ENCODE measurements at regions not wholly inside any gene's neighbourhood (a gene's known extent, or its start where the extent isn't known, plus 50 kb on each side); places are given as distances from the start of the nearest gene placed in this dataset.
"Not testable (repeated sequence)": the region's sequence is repeated elsewhere in the genome, so short reads cannot be mapped to it uniquely, and the experiment has no call there.

DNA sequence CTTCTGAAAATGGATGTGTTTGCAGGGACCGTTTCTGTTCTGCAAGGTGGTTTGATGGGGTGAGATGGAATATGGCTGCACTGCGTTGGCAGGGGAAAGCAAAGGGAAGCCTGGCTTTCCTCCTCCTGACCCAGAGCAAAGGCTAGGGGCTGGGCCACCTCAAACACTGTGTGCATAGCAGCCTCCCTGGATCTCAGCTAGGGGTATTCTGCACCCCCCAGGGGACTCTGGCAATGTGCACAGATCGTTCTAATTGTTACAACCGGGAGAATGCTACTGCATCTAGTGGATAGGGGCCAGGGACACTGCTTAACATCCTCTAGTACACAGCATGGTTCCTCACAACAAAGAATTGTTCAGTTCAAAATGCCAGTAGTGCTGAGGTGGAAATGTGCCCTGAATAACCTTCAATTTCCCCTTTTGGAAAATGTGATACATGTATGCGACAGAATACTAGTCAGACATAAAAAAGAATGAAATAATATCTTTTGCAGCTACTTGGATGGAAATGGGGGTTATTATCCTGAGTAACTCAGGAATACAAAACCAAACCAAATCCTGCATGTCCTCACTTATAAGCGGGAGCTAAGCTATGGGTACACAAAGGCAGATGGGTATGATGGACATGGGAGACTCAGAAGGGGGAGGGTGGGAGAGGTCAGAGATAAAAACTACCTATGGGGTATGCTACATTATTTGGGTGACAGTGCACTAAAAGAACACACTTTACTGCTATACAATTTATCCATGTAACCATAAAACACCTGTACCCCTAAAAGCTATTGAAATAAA lies 671.2 kb downstream of the UQCRFS1 start:
- Histone ChIP-seq H3K27ac (replicated peaks; ENCODE audit: low read length) (no peak overlapping the region), H4K8ac (ENCODE audit: low read depth, low read length) (peak overlapping the region; percentile 48), H3K4me3 (ENCODE audit: low read length in 2 of 2) (no peak overlapping the region), H3K27me3 (ENCODE audit: control insufficient read depth in 3 of 3, insufficient read depth in 3 of 3, low read depth in 1 of 3, low read length in 3 of 3) (no peaks in the 10 kb centered on the region), H4K91ac (ENCODE audit: low read depth, low read length, poor library complexity) (no peak overlapping the region), H3K9ac (ENCODE audit: low read depth, low read length, poor library complexity) (no peak overlapping the region), H3K4me2 (ENCODE audit: insufficient read depth, low read length, poor library complexity, severe bottlenecking) (no peak overlapping the region), H3K9me3 (replicated peaks in 1 of 2; ENCODE audit: control insufficient read depth in 2 of 2, insufficient read depth in 1 of 2, low read depth in 1 of 2, low read length in 2 of 2) (peaks cover 0 to 3% of the 10 kb centered on the region in 2 donors), H2BK12ac (ENCODE audit: low read length) (no peak overlapping the region), H3K14ac (ENCODE audit: low read length) (no peak overlapping the region), H3K23ac (ENCODE audit: low read depth, low read length, poor library complexity) (no peak overlapping the region), H2BK15ac (ENCODE audit: low read length) (no peak overlapping the region), H2BK120ac (ENCODE audit: low read depth, low read length) (no peak overlapping the region), H3K4me1 (ENCODE audit: control insufficient read depth in 2 of 2, insufficient read depth in 1 of 2, low read depth in 1 of 2, low read length in 2 of 2) (peaks cover 0 to 1% of the 10 kb centered on the region in 2 donors), H2BK5ac (ENCODE audit: low read length) (no peak overlapping the region), H2AFZ (ENCODE audit: low read length) (no peak overlapping the region), H2AK5ac (ENCODE audit: low read depth, low read length) (no peak overlapping the region), H3K36me3 (replicated peaks in 1 of 2; ENCODE audit: control insufficient read depth in 2 of 2, insufficient read depth in 2 of 2, low read length in 2 of 2) (no peaks in the 10 kb centered on the region), H3K79me1 (ENCODE audit: low read depth, low read length) (no peaks in the 10 kb centered on the region), H3K4ac (ENCODE audit: low read length) (no peak overlapping the region), H3K18ac (ENCODE audit: low read length) (peak overlapping the region; percentile 77)
- DNase-seq (ENCODE audit: low spot score): no peak
- no CpG with 5 or more reads among the region's 6 CpGs for WGBS, 2 donors (ENCODE audit: extremely low coverage in 2 of 2, insufficient read length in 2 of 2, insufficient replicate concordance in 1 of 2)

DNA sequence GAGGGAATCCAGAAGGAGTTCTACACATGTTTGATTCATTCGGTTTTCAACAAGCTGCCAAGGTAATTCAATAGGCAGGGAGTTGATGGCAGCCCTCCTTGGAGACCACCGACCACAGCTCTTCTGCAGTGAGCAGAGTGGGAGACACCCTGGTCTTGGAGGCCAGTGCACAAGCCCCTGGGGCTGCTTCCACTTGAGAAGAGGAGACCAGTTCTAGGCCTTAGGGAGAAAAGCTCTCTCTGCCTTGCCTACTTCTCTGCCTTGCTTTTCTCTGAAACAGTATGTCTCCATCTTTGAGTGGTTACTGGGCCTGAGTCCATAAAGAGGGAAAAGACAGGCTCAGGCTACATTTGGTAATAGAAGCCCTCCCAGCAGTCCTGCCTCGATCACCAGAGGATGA lies 671.9 kb downstream of the UQCRFS1 start:
- no peak for DNase-seq (ENCODE audit: low spot score)
- Histone ChIP-seq H2AK5ac (ENCODE audit: low read depth, low read length) (no peak overlapping the region), H3K9ac (ENCODE audit: low read depth, low read length, poor library complexity) (no peak overlapping the region), H4K8ac (ENCODE audit: low read depth, low read length) (no peak overlapping the region), H3K4me3 (ENCODE audit: low read length in 2 of 2) (no peak overlapping the region), H3K36me3 (replicated peaks in 1 of 2; ENCODE audit: control insufficient read depth in 2 of 2, insufficient read depth in 2 of 2, low read length in 2 of 2) (no peaks in the 10 kb centered on the region), H4K91ac (ENCODE audit: low read depth, low read length, poor library complexity) (no peak overlapping the region), H3K18ac (ENCODE audit: low read length) (no peak overlapping the region), H3K9me3 (replicated peaks in 1 of 2; ENCODE audit: control insufficient read depth in 2 of 2, insufficient read depth in 1 of 2, low read depth in 1 of 2, low read length in 2 of 2) (peaks cover 0 to 3% of the 10 kb centered on the region in 2 donors), H3K27ac (replicated peaks; ENCODE audit: low read length) (no peak overlapping the region), H3K23ac (ENCODE audit: low read depth, low read length, poor library complexity) (no peak overlapping the region), H3K4me2 (ENCODE audit: insufficient read depth, low read length, poor library complexity, severe bottlenecking) (no peak overlapping the region), H2BK120ac (ENCODE audit: low read depth, low read length) (no peak overlapping the region), H2BK5ac (ENCODE audit: low read length) (no peak overlapping the region), H3K14ac (ENCODE audit: low read length) (no peak overlapping the region), H2BK15ac (ENCODE audit: low read length) (no peak overlapping the region), H3K4me1 (ENCODE audit: control insufficient read depth in 2 of 2, insufficient read depth in 1 of 2, low read depth in 1 of 2, low read length in 2 of 2) (peaks cover 0 to 1% of the 10 kb centered on the region in 2 donors), H2AFZ (ENCODE audit: low read length) (no peak overlapping the region), H3K79me1 (ENCODE audit: low read depth, low read length) (no peaks in the 10 kb centered on the region), H2BK12ac (ENCODE audit: low read length) (no peak overlapping the region), H3K4ac (ENCODE audit: low read length) (no peak overlapping the region), H3K27me3 (ENCODE audit: control insufficient read depth in 3 of 3, insufficient read depth in 3 of 3, low read depth in 1 of 3, low read length in 3 of 3) (no peaks in the 10 kb centered on the region)
- WGBS, 2 donors (ENCODE audit: extremely low coverage in 2 of 2, insufficient read length in 2 of 2, insufficient replicate concordance in 1 of 2): no CpG with 5 or more reads among the region's 3 CpGs

DNA sequence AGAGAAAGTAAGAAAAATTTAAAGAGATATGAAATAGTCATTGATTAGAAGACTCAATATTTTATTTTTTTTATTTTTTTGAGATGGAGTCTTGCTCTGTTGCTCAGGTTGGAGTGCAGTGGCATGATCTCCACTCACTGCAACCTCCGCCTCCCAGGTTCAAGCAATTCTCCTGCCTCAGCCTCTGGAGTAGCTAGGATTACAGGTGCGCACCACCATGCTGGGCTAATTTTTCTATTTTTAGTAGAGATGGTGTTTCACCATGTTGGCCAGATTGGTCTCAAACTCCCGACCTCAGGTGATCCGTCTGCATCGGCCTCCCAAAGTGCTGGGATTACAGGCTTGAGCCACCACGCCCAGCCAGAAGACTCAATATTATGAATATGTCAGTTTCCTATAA lies 672.6 kb downstream of the UQCRFS1 start:
- not testable (repeated sequence) for H3K27ac ChIP-seq (replicated peaks; ENCODE audit: low read length); H2BK12ac ChIP-seq (ENCODE audit: low read length); H4K8ac ChIP-seq (ENCODE audit: low read depth, low read length); H3K4me3 ChIP-seq (ENCODE audit: low read length in 2 of 2); H2AK5ac ChIP-seq (ENCODE audit: low read depth, low read length); H3K9ac ChIP-seq (ENCODE audit: low read depth, low read length, poor library complexity); H3K18ac ChIP-seq (ENCODE audit: low read length); H3K23ac ChIP-seq (ENCODE audit: low read depth, low read length, poor library complexity); DNase-seq (ENCODE audit: low spot score); H2BK120ac ChIP-seq (ENCODE audit: low read depth, low read length); H2BK15ac ChIP-seq (ENCODE audit: low read length); H3K4me1 ChIP-seq (ENCODE audit: control insufficient read depth in 2 of 2, insufficient read depth in 1 of 2, low read depth in 1 of 2, low read length in 2 of 2); H3K4me2 ChIP-seq (ENCODE audit: insufficient read depth, low read length, poor library complexity, severe bottlenecking); H4K91ac ChIP-seq (ENCODE audit: low read depth, low read length, poor library complexity); H2AFZ ChIP-seq (ENCODE audit: low read length); H3K36me3 ChIP-seq (replicated peaks in 1 of 2; ENCODE audit: control insufficient read depth in 2 of 2, insufficient read depth in 2 of 2, low read length in 2 of 2); H3K4ac ChIP-seq (ENCODE audit: low read length); H2BK5ac ChIP-seq (ENCODE audit: low read length); H3K14ac ChIP-seq (ENCODE audit: low read length); H3K79me1 ChIP-seq (ENCODE audit: low read depth, low read length); H3K27me3 ChIP-seq (ENCODE audit: control insufficient read depth in 3 of 3, insufficient read depth in 3 of 3, low read depth in 1 of 3, low read length in 3 of 3); H3K9me3 ChIP-seq (replicated peaks in 1 of 2; ENCODE audit: control insufficient read depth in 2 of 2, insufficient read depth in 1 of 2, low read depth in 1 of 2, low read length in 2 of 2)
- WGBS, 2 donors (ENCODE audit: extremely low coverage in 2 of 2, insufficient read length in 2 of 2, insufficient replicate concordance in 1 of 2): no CpG with 5 or more reads among the region's 6 CpGs

DNA sequence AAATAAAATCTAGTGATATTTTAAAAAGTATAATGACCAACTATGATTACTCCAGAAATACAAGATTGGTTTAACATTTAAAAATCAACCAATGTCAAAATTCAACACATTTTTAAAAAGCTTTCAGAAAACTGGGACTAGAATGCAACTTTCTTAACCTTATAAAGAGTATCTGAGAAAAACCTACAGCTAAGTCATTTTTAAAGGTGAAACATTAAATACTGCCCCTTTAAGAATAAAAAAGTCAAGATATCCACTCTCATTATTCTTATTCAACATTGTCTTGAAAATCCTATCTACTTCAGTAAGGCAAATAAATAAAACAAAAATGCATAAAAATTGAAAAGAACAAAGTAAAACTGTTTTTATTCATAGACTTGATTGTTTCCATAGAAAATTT lies 673.2 kb downstream of the UQCRFS1 start:
- H3K27me3 ChIP-seq (ENCODE audit: control insufficient read depth in 3 of 3, insufficient read depth in 3 of 3, low read depth in 1 of 3, low read length in 3 of 3): no peaks in the 10 kb centered on the region

More for the DNA sequence above, 673.2 kb downstream of the UQCRFS1 start:
- H3K4me1 ChIP-seq (ENCODE audit: control insufficient read depth in 2 of 2, insufficient read depth in 1 of 2, low read depth in 1 of 2, low read length in 2 of 2): peaks cover 0 to 1% of the 10 kb centered on the region in 2 donors
- no peak overlapping the region for H2AFZ ChIP-seq (ENCODE audit: low read length)
- no peak overlapping the region for H2AK5ac ChIP-seq (ENCODE audit: low read depth, low read length)
- H2BK15ac ChIP-seq (ENCODE audit: low read length): no peak overlapping the region
- H3K36me3 ChIP-seq (replicated peaks in 1 of 2; ENCODE audit: control insufficient read depth in 2 of 2, insufficient read depth in 2 of 2, low read length in 2 of 2): no peaks in the 10 kb centered on the region
- H3K18ac ChIP-seq (ENCODE audit: low read length): no peak overlapping the region
- no peak overlapping the region for H4K8ac ChIP-seq (ENCODE audit: low read depth, low read length)
- no peak overlapping the region for H2BK120ac ChIP-seq (ENCODE audit: low read depth, low read length)
- no peak overlapping the region for H3K9ac ChIP-seq (ENCODE audit: low read depth, low read length, poor library complexity)
- peaks cover 0 to 3% of the 10 kb centered on the region in 2 donors for H3K9me3 ChIP-seq (replicated peaks in 1 of 2; ENCODE audit: control insufficient read depth in 2 of 2, insufficient read depth in 1 of 2, low read depth in 1 of 2, low read length in 2 of 2)
- H3K4ac ChIP-seq (ENCODE audit: low read length): no peak overlapping the region
- H3K14ac ChIP-seq (ENCODE audit: low read length): no peak overlapping the region
- H3K23ac ChIP-seq (ENCODE audit: low read depth, low read length, poor library complexity): no peak overlapping the region
- H3K79me1 ChIP-seq (ENCODE audit: low read depth, low read length): no peaks in the 10 kb centered on the region
- no peak overlapping the region for H3K4me2 ChIP-seq (ENCODE audit: insufficient read depth, low read length, poor library complexity, severe bottlenecking)
- H2BK5ac ChIP-seq (ENCODE audit: low read length): no peak overlapping the region
- no peak overlapping the region for H3K27ac ChIP-seq (replicated peaks; ENCODE audit: low read length)
- no peak overlapping the region for H3K4me3 ChIP-seq (ENCODE audit: low read length in 2 of 2)
- no peak overlapping the region for H2BK12ac ChIP-seq (ENCODE audit: low read length)
- no peak overlapping the region for H4K91ac ChIP-seq (ENCODE audit: low read depth, low read length, poor library complexity)
- no peak for DNase-seq (ENCODE audit: low spot score)

All from neuronal stem cell (in vitro differentiated cells).